Ramos (cell line): ENCODE measurements at regions not wholly inside any gene's neighbourhood (a gene's known extent, or its start where the extent isn't known, plus 50 kb on each side); places are given as distances from the start of the nearest gene placed in this dataset.

Experiments used
- in situ Hi-C: fragments of 300-500 bp; cut with MboI; formaldehyde crosslinking; loops from one replicate; pipeline ENCODE4 v1.14.3; 2022; ENCODE audit warnings: low sequenced_read_pairs; ENCODE audit not compliant: unreplicated experiment

- in situ Hi-C loops: no loop called here
Measured at GRCh38 chr11:110038201-110038600, 55.0 kb upstream of the ZC3H12C start.
